AG09319 (cell line): ENCODE measurements at regions not wholly inside any gene's neighbourhood (a gene's known extent, or its start where the extent isn't known, plus 50 kb on each side); places are given as distances from the start of the nearest gene placed in this dataset.

Experiments
- DNase-seq: peaks from one replicate; pipeline ENCODE4 v3.0.0-alpha.2; 2010; ENCODE audit warnings: low read depth; ENCODE audit errors: extremely low read depth
- CTCF ChIP-seq: IDR thresholded peaks from 2 replicates; pipeline ENCODE4 v1.5.1; 2011; ENCODE audit warnings: low read depth, mild to moderate bottlenecking, inconsistent platforms, low read length, moderate library complexity

- TF ChIP-seq CTCF, result no peak
- DNase-seq, result no peak
Measured at GRCh38 chr12:127060933-127061332, 1206.0 kb upstream of the TMEM132C start.

GRCh38 chr12:127063339-127064072, 1203.5 kb upstream of the TMEM132C start:
- TF ChIP-seq CTCF, result no peak
- no peak for DNase-seq

GRCh38 chr12:127064207-127064606, 1202.8 kb upstream of the TMEM132C start:
- no peak for DNase-seq
- TF ChIP-seq CTCF, result no peak

- no peak for TF ChIP-seq CTCF
- no peak for DNase-seq
Measured at GRCh38 chr12:127065595-127065994, 1201.4 kb upstream of the TMEM132C start.

- TF ChIP-seq CTCF, result no peak
- DNase-seq, result no peak
Measured at GRCh38 chr12:127070515-127071157, 1196.3 kb upstream of the TMEM132C start.

GRCh38 chr12:127074161-127074560, 1192.8 kb upstream of the TMEM132C start:
- TF ChIP-seq CTCF, result no peak
- DNase-seq, result no peak

GRCh38 chr12:127075981-127076380, 1191.0 kb upstream of the TMEM132C start:
- no peak for TF ChIP-seq CTCF
- no peak for DNase-seq
